ENCODE measurements at regions not wholly inside any gene's neighbourhood (a gene's known extent, or its start where the extent isn't known, plus 50 kb on each side); places are given as distances from the start of the nearest gene placed in this dataset.

- no peak for DNase-seq
Measured at GRCh38 chr9:129377181-129377580, 199.1 kb upstream of the IER5L start.

GRCh38 chr9:129375845-129376244 lies 197.8 kb upstream of the IER5L start:
- DNase-seq = no peak

GRCh38 chr9:129374651-129375050 lies 196.6 kb upstream of the IER5L start:
- no peak for DNase-seq

GRCh38 chr9:129374231-129374630 lies 196.2 kb upstream of the IER5L start:
- DNase-seq = no peak

- DNase-seq = no peak
Measured at GRCh38 chr9:129373361-129373760, 195.3 kb upstream of the IER5L start.

GRCh38 chr9:129370770-129371169 lies 192.7 kb upstream of the IER5L start:
- DNase-seq = no peak

- DNase-seq = no peak
Measured at GRCh38 chr9:129368444-129368978, 190.4 kb upstream of the IER5L start.

- DNase-seq = no peak
Measured at GRCh38 chr9:129367287-129367686, 189.2 kb upstream of the IER5L start.

GRCh38 chr9:129365196-129365595 lies 187.1 kb upstream of the IER5L start:
- DNase-seq = no peak

GRCh38 chr9:129363216-129363873 lies 185.3 kb upstream of the IER5L start:
- no peak for DNase-seq

GRCh38 chr9:129362287-129363000 lies 184.4 kb upstream of the IER5L start:
- DNase-seq = no peak

GRCh38 chr9:129361196-129361595 lies 183.1 kb upstream of the IER5L start:
- DNase-seq = no peak

- no peak for DNase-seq
Measured at GRCh38 chr9:129359916-129360536, 182.0 kb upstream of the IER5L start.

GRCh38 chr9:129359162-129359811 lies 181.2 kb upstream of the IER5L start:
- DNase-seq = no peak

GRCh38 chr9:129358621-129359154 lies 180.6 kb upstream of the IER5L start:
- no peak for DNase-seq

GRCh38 chr9:129357773-129358245 lies 179.7 kb upstream of the IER5L start:
- DNase-seq = no peak

- DNase-seq = no peak
Measured at GRCh38 chr9:129356871-129357772, 179.1 kb upstream of the IER5L start.

- no peak for DNase-seq
Measured at GRCh38 chr9:129355631-129356030, 177.6 kb upstream of the IER5L start.

GRCh38 chr9:129354498-129354897 lies 176.4 kb upstream of the IER5L start:
- no peak for DNase-seq

GRCh38 chr9:129353697-129354336 lies 175.8 kb upstream of the IER5L start:
- no peak for DNase-seq

- no peak for DNase-seq
Measured at GRCh38 chr9:129352146-129352865, 174.2 kb upstream of the IER5L start.
